ENCODE measurements at regions not wholly inside any gene's neighbourhood (a gene's known extent, or its start where the extent isn't known, plus 50 kb on each side); places are given as distances from the start of the nearest gene placed in this dataset.
"Not testable (repeated sequence)": the region's sequence is repeated elsewhere in the genome, so short reads cannot be mapped to it uniquely, and the experiment has no call there.

- no peak for FAIRE-seq
- no peak for DNase-seq (ENCODE audit: extremely low spot score, insufficient read length, low read depth)
Observed at GRCh38 chr10:71912431-71912830, 51.8 kb upstream of the CHST3 start.

GRCh38 chr10:71911296-71911953, 52.8 kb upstream of the CHST3 start:
- no peak for DNase-seq (ENCODE audit: extremely low spot score, insufficient read length, low read depth)
- no peak for FAIRE-seq

DNA sequence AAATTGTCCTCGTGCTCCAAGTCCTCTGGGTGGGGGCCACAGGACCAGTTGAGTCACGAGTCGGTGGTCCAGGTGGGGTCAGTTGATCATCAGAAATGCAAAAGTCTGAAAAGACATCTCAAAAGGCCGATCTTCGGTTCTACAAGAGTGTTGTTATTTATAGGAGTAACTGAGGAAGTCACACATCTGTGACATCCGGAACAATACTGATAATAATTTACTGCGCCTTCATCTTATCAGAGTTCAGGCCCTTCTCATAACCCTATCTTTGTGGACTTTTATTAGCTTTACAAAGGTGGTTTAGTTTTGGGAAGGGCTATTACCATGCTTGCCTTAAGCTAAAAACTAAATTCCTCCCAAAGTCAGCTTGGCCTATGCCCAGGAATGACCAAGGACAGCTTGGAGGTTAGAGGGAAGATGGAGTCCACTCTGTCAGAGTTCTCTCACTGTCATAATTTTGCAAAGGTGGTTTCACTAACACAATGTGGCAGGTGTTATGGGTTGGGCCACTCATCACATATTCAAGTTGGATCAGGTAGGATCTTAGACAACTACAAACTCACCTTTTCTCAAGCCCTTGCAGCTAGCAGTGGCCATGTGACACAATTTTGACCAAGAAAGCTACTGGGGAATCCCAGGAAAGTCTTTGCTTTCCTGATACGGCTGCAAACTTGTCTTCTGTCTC, 54.7 kb upstream of the CHST3 start:
- DNase-seq (ENCODE audit: extremely low spot score, insufficient read length, low read depth) (no peak), FAIRE-seq (peak; percentile 82)

DNA sequence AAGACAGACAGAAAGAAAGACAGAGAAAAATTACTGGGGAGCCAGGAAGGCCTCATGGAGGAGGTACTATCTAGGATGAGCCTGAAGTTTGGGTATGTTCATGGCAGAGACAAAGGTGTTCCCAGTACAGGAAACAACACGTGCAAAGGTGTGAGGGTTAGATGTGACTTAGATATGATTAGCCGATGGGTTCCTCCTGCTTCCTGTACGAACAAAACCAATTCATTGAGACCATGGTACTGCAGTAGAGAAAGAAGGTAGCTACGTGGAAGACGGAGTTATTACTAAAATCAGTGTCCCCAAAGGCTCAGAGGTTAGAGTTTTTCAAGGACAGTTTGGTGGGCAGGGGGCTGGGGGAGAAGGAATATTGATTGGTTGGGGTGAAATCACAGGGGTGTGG, 55.2 kb upstream of the CHST3 start:
- DNase-seq (ENCODE audit: extremely low spot score, insufficient read length, low read depth): no peak
- FAIRE-seq: no peak

DNA sequence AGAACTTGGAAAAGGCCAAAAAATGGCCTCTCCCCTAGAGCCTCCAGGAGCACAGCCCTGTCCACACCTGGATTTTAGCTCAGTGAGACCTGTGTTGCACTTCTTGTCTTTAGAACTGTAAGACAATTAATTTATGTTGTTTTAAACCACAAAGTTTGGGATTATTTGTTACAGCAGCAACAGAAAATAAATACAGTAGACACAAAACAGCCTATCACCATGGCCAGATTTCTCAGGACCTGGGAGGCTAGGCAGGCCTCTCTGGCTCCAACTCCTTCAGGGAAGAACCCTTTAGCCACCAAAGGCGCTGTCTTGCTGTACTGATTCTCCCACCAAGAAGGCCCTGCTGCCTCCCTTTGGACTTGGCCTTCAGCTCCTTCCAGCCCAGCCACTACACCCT, 54.1 kb upstream of the PSAP start:
- DNase-seq (ENCODE audit: extremely low spot score, insufficient read length, low read depth) (no peak), FAIRE-seq (no peak)

- FAIRE-seq: not testable (repeated sequence)
Observed at GRCh38 chr10:71903636-71904250, 52.7 kb upstream of the PSAP start.

GRCh38 chr10:71902351-71902750, 51.3 kb upstream of the PSAP start:
- FAIRE-seq (no peak), DNase-seq (ENCODE audit: extremely low spot score, insufficient read length, low read depth) (no peak)

More at GRCh38 chr10:71903636-71904250, 52.7 kb upstream of the PSAP start:
- DNase-seq (ENCODE audit: extremely low spot score, insufficient read length, low read depth): not testable (repeated sequence)

Measured in GM18507 (cell line).